GM12878 (cell line): ENCODE measurements at regions not wholly inside any gene's neighbourhood (a gene's known extent, or its start where the extent isn't known, plus 50 kb on each side); places are given as distances from the start of the nearest gene placed in this dataset.

Experiments
- CREB1 ChIP-seq: IDR thresholded peaks from 2 replicates; pipeline ENCODE4 v1.6.1; 2012; ENCODE audit warnings: low read depth, mild to moderate bottlenecking, inconsistent platforms
- EP300 ChIP-seq, 2 experiments: fragments of 150-350 bp in 1 of 2; IDR thresholded peaks; 2 replicates each; pipeline ENCODE4 v1.6.1; 2011 to 2012; ENCODE audit warnings: low read depth in 2 of 2, low read length in 2 of 2, borderline replicate concordance in 1 of 2, improper control_type of control experiment in 1 of 2, inconsistent platforms in 1 of 2; ENCODE audit not compliant: control insufficient read depth in 1 of 2
- EZH2 ChIP-seq: IDR thresholded peaks from 2 replicates; pipeline ENCODE4 v1.6.1; 2012; ENCODE audit warnings: low read depth, mild to moderate bottlenecking, control low read depth, inconsistent platforms, low read length, borderline replicate concordance; ENCODE audit not compliant: control insufficient read depth
- FOS ChIP-seq: IDR thresholded peaks from 3 replicates; pipeline ENCODE4 v1.6.1; 2011; ENCODE audit warnings: borderline replicate concordance; ENCODE audit not compliant: insufficient read length; ENCODE audit errors: extremely low read depth
- FOXM1 ChIP-seq: IDR thresholded peaks from 2 replicates; pipeline ENCODE4 v1.6.1; 2012; ENCODE audit warnings: low read depth, mild to moderate bottlenecking, inconsistent platforms, low read length, moderate library complexity
- NFYB ChIP-seq: IDR thresholded peaks from 2 replicates; pipeline ENCODE4 v1.6.1; 2011; ENCODE audit warnings: low read depth, mild to moderate bottlenecking, low read length, improper control_type of control experiment, moderate library complexity; ENCODE audit not compliant: insufficient read depth
- NRF1 ChIP-seq: conservative IDR thresholded peaks from 2 replicates; pipeline ENCODE4 v1.6.1; 2011; ENCODE audit warnings: mild to moderate bottlenecking, low read depth, low read length, improper control_type of control experiment
- RFX5 ChIP-seq: IDR thresholded peaks from 2 replicates; pipeline ENCODE4 v1.6.1; 2011; ENCODE audit warnings: low read depth, low read length, improper control_type of control experiment
- SPI1 ChIP-seq: IDR thresholded peaks from 2 replicates; pipeline ENCODE4 v1.6.1; 2011; ENCODE audit warnings: low read depth, mild to moderate bottlenecking, low read length, moderate library complexity, borderline replicate concordance; ENCODE audit not compliant: insufficient read depth
- SREBF2 ChIP-seq: IDR thresholded peaks from 2 replicates; pipeline ENCODE4 v1.6.1; 2012; ENCODE audit warnings: mild to moderate bottlenecking, low read length
- YY1 ChIP-seq: IDR thresholded peaks from 2 replicates; pipeline ENCODE4 v1.6.1; 2011; ENCODE audit warnings: low read depth, mild to moderate bottlenecking, low read length
- TF ChIP-seq, protein P1 (sequence below), 3 experiments: IDR thresholded peaks in 2 of 3; conservative IDR thresholded peaks in 1 of 3; 2 replicates each; pipeline ENCODE4 v1.5.1; 2011; ENCODE audit warnings: low read depth in 3 of 3, low read length in 3 of 3, mild to moderate bottlenecking in 3 of 3, control low read depth in 2 of 3, moderate library complexity in 2 of 3, inconsistent platforms in 1 of 3, mixed read lengths in 1 of 3; ENCODE audit not compliant: control insufficient read depth in 2 of 3, insufficient read depth in 1 of 3; ENCODE audit errors: extremely low read depth in 1 of 3

- TF ChIP-seq NFYB, result 0 out of 2 replicates have a peak, but pooled peaks have one; percentile 18
- TF ChIP-seq, protein P1, sequence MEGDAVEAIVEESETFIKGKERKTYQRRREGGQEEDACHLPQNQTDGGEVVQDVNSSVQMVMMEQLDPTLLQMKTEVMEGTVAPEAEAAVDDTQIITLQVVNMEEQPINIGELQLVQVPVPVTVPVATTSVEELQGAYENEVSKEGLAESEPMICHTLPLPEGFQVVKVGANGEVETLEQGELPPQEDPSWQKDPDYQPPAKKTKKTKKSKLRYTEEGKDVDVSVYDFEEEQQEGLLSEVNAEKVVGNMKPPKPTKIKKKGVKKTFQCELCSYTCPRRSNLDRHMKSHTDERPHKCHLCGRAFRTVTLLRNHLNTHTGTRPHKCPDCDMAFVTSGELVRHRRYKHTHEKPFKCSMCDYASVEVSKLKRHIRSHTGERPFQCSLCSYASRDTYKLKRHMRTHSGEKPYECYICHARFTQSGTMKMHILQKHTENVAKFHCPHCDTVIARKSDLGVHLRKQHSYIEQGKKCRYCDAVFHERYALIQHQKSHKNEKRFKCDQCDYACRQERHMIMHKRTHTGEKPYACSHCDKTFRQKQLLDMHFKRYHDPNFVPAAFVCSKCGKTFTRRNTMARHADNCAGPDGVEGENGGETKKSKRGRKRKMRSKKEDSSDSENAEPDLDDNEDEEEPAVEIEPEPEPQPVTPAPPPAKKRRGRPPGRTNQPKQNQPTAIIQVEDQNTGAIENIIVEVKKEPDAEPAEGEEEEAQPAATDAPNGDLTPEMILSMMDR (IDR thresholded peaks at IDR 0.05 in 2 of 3, conservative IDR thresholded peaks at IDR 0.05 in 1 of 3; ENCODE audit: control insufficient read depth in 2 of 3, extremely low read depth in 1 of 3, insufficient read depth in 1 of 3, low read depth in 3 of 3, low read length in 3 of 3), result no peak
- no peak for TF ChIP-seq CREB1
- no peak for TF ChIP-seq SPI1
- no peak for TF ChIP-seq EP300 (IDR thresholded peaks at IDR 0.05; ENCODE audit: borderline replicate concordance in 1 of 2, control insufficient read depth in 1 of 2, low read depth in 2 of 2, low read length in 2 of 2)
- no peak for TF ChIP-seq SREBF2
- no peak for TF ChIP-seq YY1
- TF ChIP-seq EZH2, result no peak
- TF ChIP-seq FOS, result no peak
- no peak for TF ChIP-seq NRF1
- no peak for TF ChIP-seq FOXM1
- no peak for TF ChIP-seq RFX5
Observed at GRCh38 chr12:131251336-131252101, 297.8 kb downstream of the ADGRD1 start.
